ENCODE measurements at regions not wholly inside any gene's neighbourhood (a gene's known extent, or its start where the extent isn't known, plus 50 kb on each side); places are given as distances from the start of the nearest gene placed in this dataset.
A peak's percentile ranks its signal among the peaks of the same experiment; 100 is the strongest.

DNA sequence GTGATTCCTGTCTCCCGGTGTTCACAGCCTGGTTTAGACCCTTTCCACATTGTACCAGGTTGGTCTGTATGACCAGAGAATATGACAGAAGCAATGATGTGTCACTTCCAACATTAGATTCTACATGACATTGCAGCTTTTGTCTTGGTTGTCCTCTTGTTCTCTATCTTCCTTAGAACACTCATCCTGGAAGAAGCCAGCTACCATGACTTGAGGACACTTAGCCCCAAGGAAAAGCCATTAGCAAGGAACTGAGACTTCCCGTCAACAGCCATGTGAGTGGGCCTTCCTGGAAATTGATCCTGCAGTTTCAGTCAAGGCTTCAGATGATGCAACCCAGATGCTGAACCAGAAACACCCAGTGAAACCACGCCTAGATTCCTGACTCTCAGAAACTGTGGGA, 143.3 kb downstream of the MREG start:
- Histone ChIP-seq H3K4me1 (ENCODE audit: insufficient read depth, low read length) (peaks cover 15% of the 10 kb centered on the region), H3K4me3 (ENCODE audit: low read length) (no peak overlapping the region), H3K4me2 (ENCODE audit: low read length) (no peak overlapping the region), H3F3A (ENCODE audit: low read length, unreplicated experiment) (no peaks in the 10 kb centered on the region), H3K9ac (ENCODE audit: low read length) (no peak overlapping the region), H3K27me3 (ENCODE audit: low read length) (no peaks in the 10 kb centered on the region), H3K27ac (ENCODE audit: low read length) (0 out of 2 replicates have a peak overlapping the region, but pooled peaks have one; percentile 14), H3K9me3 (ENCODE audit: low read length) (no peaks in the 10 kb centered on the region), H3K79me2 (ENCODE audit: low read length) (no peaks in the 10 kb centered on the region), H4K20me1 (ENCODE audit: low read length) (no peaks in the 10 kb centered on the region), H3K9me2 (replicated peaks; ENCODE audit: low read length) (no peaks in the 10 kb centered on the region), H3K36me3 (ENCODE audit: low read depth, low read length) (no peaks in the 10 kb centered on the region), H2AFZ (ENCODE audit: low read length) (no peak overlapping the region; the same call in none of the 2 replicates)
- BruUV-seq (replicated peaks) = TSS peak; percentile 97
- ChIA-PET POLR2A (ENCODE audit: unreplicated experiment) (no interaction called here), CTCF (no interaction called here)
- TF ChIP-seq, protein P1, sequence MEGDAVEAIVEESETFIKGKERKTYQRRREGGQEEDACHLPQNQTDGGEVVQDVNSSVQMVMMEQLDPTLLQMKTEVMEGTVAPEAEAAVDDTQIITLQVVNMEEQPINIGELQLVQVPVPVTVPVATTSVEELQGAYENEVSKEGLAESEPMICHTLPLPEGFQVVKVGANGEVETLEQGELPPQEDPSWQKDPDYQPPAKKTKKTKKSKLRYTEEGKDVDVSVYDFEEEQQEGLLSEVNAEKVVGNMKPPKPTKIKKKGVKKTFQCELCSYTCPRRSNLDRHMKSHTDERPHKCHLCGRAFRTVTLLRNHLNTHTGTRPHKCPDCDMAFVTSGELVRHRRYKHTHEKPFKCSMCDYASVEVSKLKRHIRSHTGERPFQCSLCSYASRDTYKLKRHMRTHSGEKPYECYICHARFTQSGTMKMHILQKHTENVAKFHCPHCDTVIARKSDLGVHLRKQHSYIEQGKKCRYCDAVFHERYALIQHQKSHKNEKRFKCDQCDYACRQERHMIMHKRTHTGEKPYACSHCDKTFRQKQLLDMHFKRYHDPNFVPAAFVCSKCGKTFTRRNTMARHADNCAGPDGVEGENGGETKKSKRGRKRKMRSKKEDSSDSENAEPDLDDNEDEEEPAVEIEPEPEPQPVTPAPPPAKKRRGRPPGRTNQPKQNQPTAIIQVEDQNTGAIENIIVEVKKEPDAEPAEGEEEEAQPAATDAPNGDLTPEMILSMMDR (conservative IDR thresholded peaks at IDR 0.05; ENCODE audit: low read depth, low read length) = no peak
- intact Hi-C loops (cut with micrococcal nuclease) = no loop called here
- ATAC-seq (peak; percentile 45; the same call in 1 of the 2 replicates), DNase-seq (peak; percentile 45)

DNA sequence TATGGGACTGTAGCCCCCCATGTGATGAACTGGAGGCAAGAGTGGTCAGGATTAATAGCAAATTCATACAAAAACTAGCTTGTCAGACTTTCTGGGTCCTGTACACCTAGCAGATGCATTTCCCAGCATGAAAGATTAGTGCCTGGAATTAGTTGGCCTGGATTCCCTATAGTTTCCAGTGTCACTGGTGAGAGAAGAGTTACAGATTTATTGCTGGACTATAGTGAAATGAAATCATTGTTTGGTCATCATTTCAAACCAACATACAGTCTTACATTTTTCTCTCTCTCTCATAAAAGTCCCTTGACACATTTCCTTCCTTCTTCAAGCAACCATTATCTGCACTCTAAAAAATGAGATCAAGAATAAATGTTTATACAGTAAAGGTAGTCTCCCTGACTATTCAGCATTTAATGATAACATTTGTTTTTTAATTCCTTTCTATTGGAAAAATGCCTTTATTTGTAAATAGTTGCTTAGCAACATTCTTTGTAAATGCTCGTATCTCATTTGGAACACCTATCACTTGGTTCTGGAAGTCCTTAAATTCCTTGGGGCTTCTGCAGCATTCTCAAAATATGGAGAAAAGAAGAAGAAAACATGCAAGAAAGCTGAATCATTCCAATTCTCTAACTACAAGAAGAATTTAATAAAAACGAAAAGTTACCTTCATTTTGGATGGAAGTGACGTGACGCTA, 144.4 kb downstream of the MREG start:
- DNase-seq = no peak
- peaks cover 7% of the 10 kb centered on the region for H3K4me1 ChIP-seq (ENCODE audit: insufficient read depth, low read length)

DNA sequence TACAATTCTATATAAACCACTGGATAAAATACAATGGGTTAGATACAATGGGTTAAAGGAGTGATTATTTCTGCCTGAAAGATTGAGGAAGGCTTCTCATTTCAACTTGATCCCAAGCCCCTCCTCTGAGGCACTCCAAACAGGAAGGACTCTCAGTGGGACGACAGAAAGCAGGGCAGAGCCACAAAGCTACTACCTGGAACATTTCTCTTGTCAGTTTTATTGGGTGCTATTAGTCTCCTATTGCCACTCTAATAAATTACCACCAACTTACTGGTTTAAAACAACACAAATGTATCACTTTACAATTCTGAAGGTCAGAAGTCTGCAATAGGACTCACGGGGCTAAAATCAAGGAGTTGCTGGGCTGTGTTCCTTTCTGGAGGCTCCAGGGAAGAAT, 146.7 kb downstream of the MREG start:
- Histone ChIP-seq H3K27me3 (ENCODE audit: low read length) (no peaks in the 10 kb centered on the region), H4K20me1 (ENCODE audit: low read length) (no peaks in the 10 kb centered on the region), H3F3A (ENCODE audit: low read length, unreplicated experiment) (no peaks in the 10 kb centered on the region), H3K9me2 (replicated peaks; ENCODE audit: low read length) (0 out of 2 replicates have a peak, but pooled peaks cover 3% of the 10 kb centered on the region), H3K79me2 (ENCODE audit: low read length) (no peaks in the 10 kb centered on the region), H3K36me3 (ENCODE audit: low read depth, low read length) (no peaks in the 10 kb centered on the region), H3K4me2 (ENCODE audit: low read length) (no peak overlapping the region), H2AFZ (ENCODE audit: low read length) (no peak overlapping the region), H3K9me3 (ENCODE audit: low read length) (no peaks in the 10 kb centered on the region), H3K4me3 (ENCODE audit: low read length) (no peak overlapping the region), H3K4me1 (ENCODE audit: insufficient read depth, low read length) (peaks cover 7% of the 10 kb centered on the region), H3K27ac (ENCODE audit: low read length) (no peak overlapping the region), H3K9ac (ENCODE audit: low read length) (no peak overlapping the region)
- BruUV-seq (replicated peaks) = no TSS peak
- no peak for DNase-seq
- intact Hi-C loops (cut with micrococcal nuclease) = no loop called here
- ChIA-PET POLR2A (ENCODE audit: unreplicated experiment) (interaction anchor here (0.5 kb wide), 1 partner anchor 72 kb away, joined by 7 read pairs; no protein-coding TSS in a partner anchor), CTCF (no interaction called here)
- no peak for ATAC-seq
- TF ChIP-seq, protein P1 (conservative IDR thresholded peaks at IDR 0.05; ENCODE audit: low read depth, low read length) = no peak
- no peak for TF ChIP-seq EZH2 (IDR thresholded peaks at IDR 0.05; ENCODE audit: low read length, unreplicated experiment)
- TF ChIP-seq EZH2phosphoT487 (IDR thresholded peaks at IDR 0.05; ENCODE audit: borderline replicate concordance, low read length) = no peak

More for the DNA sequence above, 144.4 kb downstream of the MREG start:
- ChIA-PET CTCF (no interaction called here), POLR2A (ENCODE audit: unreplicated experiment) (no interaction called here)
- Histone ChIP-seq H4K20me1 (ENCODE audit: low read length) (no peaks in the 10 kb centered on the region), H3K9ac (ENCODE audit: low read length) (no peak overlapping the region), H3K27ac (ENCODE audit: low read length) (no peak overlapping the region), H3K36me3 (ENCODE audit: low read depth, low read length) (no peaks in the 10 kb centered on the region), H3K9me3 (ENCODE audit: low read length) (no peaks in the 10 kb centered on the region), H3K4me3 (ENCODE audit: low read length) (no peak overlapping the region), H2AFZ (ENCODE audit: low read length) (no peak overlapping the region), H3K9me2 (replicated peaks; ENCODE audit: low read length) (no peaks in the 10 kb centered on the region), H3K4me2 (ENCODE audit: low read length) (no peak overlapping the region), H3K27me3 (ENCODE audit: low read length) (no peaks in the 10 kb centered on the region), H3F3A (ENCODE audit: low read length, unreplicated experiment) (no peaks in the 10 kb centered on the region), H3K79me2 (ENCODE audit: low read length) (no peaks in the 10 kb centered on the region)
- intact Hi-C loops (cut with micrococcal nuclease) = no loop called here
- BruUV-seq (replicated peaks) = no TSS peak
- TF ChIP-seq, protein P1 (conservative IDR thresholded peaks at IDR 0.05; ENCODE audit: low read depth, low read length) = no peak
- TF ChIP-seq EZH2 (IDR thresholded peaks at IDR 0.05; ENCODE audit: low read length, unreplicated experiment) (no peak), EZH2phosphoT487 (IDR thresholded peaks at IDR 0.05; ENCODE audit: borderline replicate concordance, low read length) (no peak)
- ATAC-seq = no peak
